ENCODE measurements at regions not wholly inside any gene's neighbourhood (a gene's known extent, or its start where the extent isn't known, plus 50 kb on each side); places are given as distances from the start of the nearest gene placed in this dataset.
"Not testable (repeated sequence)": the region's sequence is repeated elsewhere in the genome, so short reads cannot be mapped to it uniquely, and the experiment has no call there.

DNA sequence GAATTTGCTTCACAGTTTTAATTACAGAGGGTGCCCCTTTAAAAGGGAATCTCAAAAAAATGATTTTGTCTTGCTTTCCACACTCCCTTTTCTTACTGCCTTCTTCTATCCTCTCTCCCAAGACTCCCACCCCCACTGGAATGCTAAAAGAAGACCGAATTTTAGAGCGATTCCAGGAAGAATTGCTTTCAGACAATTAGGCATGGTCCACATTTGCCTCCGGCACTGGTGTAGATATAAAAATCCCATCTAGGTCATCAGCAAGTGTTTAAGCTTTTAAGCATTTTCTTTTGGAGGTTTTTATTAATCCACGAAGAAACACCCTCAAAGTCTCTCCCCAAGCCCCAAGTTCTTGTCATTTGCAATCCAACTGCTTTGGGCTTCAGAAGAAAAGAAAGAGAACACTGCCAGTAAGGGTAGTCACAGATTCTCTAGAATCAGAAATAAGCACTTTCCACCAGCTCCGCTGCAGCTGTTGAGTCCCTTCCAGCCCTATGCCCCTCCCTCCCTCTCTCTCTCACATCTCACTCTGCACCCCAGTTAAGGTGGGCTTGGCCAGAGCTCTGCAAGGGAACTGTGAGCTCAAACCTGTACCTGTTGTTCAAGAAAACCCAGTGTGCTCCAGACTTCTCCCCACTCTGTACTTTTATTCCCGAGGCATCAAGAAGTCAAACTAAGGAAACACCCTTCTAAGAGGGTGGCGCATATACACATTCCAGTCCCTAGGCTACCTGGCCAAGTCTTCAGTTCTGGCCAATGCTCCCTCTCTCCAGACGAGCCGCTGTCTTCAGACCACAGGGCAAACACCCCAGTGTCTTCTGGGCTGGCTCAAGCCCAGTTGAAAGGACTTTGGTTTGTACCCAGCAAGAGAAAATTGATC, 170.2 kb downstream of the RGS9 start:
- Mint-ChIP-seq H3K9me3 (peaks cover 22% of the 10 kb centered on the region), H3K4me3 (no peak overlapping the region), H3K36me3 (ENCODE audit: low read depth) (no peaks in the 10 kb centered on the region), H3K4me1 (peaks cover 14% of the 10 kb centered on the region), H3K27me3 (ENCODE audit: insufficient read depth) (peaks cover 3% of the 10 kb centered on the region), H3K27ac (no peak overlapping the region)
- TF ChIP-seq, protein P1, sequence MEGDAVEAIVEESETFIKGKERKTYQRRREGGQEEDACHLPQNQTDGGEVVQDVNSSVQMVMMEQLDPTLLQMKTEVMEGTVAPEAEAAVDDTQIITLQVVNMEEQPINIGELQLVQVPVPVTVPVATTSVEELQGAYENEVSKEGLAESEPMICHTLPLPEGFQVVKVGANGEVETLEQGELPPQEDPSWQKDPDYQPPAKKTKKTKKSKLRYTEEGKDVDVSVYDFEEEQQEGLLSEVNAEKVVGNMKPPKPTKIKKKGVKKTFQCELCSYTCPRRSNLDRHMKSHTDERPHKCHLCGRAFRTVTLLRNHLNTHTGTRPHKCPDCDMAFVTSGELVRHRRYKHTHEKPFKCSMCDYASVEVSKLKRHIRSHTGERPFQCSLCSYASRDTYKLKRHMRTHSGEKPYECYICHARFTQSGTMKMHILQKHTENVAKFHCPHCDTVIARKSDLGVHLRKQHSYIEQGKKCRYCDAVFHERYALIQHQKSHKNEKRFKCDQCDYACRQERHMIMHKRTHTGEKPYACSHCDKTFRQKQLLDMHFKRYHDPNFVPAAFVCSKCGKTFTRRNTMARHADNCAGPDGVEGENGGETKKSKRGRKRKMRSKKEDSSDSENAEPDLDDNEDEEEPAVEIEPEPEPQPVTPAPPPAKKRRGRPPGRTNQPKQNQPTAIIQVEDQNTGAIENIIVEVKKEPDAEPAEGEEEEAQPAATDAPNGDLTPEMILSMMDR (conservative IDR thresholded peaks at IDR 0.05), result peak; percentile 46
- no peaks in the 10 kb centered on the region for H3K36me3 ChIP-seq (ENCODE audit: control insufficient read depth, insufficient read depth, low read length)
- no peak overlapping the region for H3K27ac ChIP-seq (ENCODE audit: low read depth, low read length)
- H3K9me3 ChIP-seq (ENCODE audit: control insufficient read depth, low read length), result no peaks in the 10 kb centered on the region
- DNase-seq, result no peak
- H3K27me3 ChIP-seq (ENCODE audit: control insufficient read depth, insufficient read depth, low read length, poor library complexity, severe bottlenecking), result no peaks in the 10 kb centered on the region
- no peak overlapping the region for H3K4me3 ChIP-seq (ENCODE audit: low read length)
- no peak overlapping the region for H3K9ac ChIP-seq (ENCODE audit: extremely low read depth, low read length, poor library complexity, severe bottlenecking)
- WGBS, 2 experiments (ENCODE audit: insufficient coverage in 1 of 2, insufficient read length in 1 of 2), result 84 to 90% methylated on average over 5 to 9 of the region's 9 CpGs
- H3K4me1 ChIP-seq (ENCODE audit: control insufficient read depth, insufficient read depth, low read length), result no peaks in the 10 kb centered on the region

DNA sequence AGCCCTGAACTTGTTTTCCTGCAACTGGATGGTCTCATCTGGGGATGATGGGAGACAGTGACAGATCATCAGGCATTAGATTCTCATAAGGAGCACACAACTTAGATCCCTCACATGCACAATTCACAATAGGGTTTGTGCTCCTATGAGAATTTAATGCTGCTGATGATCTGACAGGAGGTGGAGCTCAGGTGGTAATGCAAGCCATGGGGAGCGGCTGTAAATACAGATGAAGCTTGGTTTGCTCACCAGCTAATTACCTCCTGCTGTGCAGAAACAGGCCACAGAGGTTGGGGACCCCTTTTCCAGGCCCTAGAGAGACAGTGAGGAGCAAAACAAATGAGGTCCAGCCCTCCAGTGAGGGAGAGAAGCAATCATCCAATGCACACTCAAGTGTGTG, 168.6 kb downstream of the RGS9 start:
- peaks cover 22% of the 10 kb centered on the region for H3K9me3 Mint-ChIP-seq
- no peak for DNase-seq
- H3K27ac Mint-ChIP-seq, result no peak overlapping the region
- Histone ChIP-seq H3K36me3 (ENCODE audit: control insufficient read depth, insufficient read depth, low read length) (no peaks in the 10 kb centered on the region), H3K4me3 (ENCODE audit: low read length) (no peak overlapping the region), H3K9ac (ENCODE audit: extremely low read depth, low read length, poor library complexity, severe bottlenecking) (no peak overlapping the region), H3K9me3 (ENCODE audit: control insufficient read depth, low read length) (no peaks in the 10 kb centered on the region), H3K27me3 (ENCODE audit: control insufficient read depth, insufficient read depth, low read length, poor library complexity, severe bottlenecking) (no peaks in the 10 kb centered on the region), H3K4me1 (ENCODE audit: control insufficient read depth, insufficient read depth, low read length) (no peaks in the 10 kb centered on the region), H3K27ac (ENCODE audit: low read depth, low read length) (no peak overlapping the region)
- TF ChIP-seq, protein P1 (conservative IDR thresholded peaks at IDR 0.05), result no peak
- H3K27me3 Mint-ChIP-seq (ENCODE audit: insufficient read depth), result peaks cover 2% of the 10 kb centered on the region
- 96% methylated on average over 1 of the region's 1 CpG; no CpG with 5 or more reads in 1 of the 2 experiments for WGBS, 2 experiments (ENCODE audit: insufficient coverage in 1 of 2, insufficient read length in 1 of 2)
- no peaks in the 10 kb centered on the region for H3K36me3 Mint-ChIP-seq (ENCODE audit: low read depth)
- no peak overlapping the region for H3K4me3 Mint-ChIP-seq
- peaks cover 2% of the 10 kb centered on the region for H3K4me1 Mint-ChIP-seq

DNA sequence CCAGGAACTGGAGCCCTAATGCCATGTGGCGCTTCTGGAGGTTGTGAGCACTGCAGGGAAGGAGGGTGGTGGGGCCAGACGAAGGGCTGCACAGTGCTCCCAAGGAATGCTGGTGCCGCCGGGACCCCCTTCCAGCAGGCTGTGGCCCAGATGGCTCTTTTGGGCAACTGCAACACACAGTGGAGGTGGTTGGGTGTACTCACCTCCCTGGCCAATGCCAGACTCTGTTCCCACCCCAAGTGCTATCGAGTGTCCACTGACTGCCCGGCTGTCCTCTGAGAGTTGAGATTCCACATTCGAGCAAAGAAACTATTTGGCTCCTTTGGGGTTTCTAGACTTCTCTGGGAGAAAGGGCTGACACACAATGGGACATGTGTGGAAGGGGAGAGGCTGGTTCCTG, 167.9 kb downstream of the RGS9 start:
- no peak overlapping the region for H3K9ac ChIP-seq (ENCODE audit: extremely low read depth, low read length, poor library complexity, severe bottlenecking)
- H3K9me3 Mint-ChIP-seq, result peaks cover 22% of the 10 kb centered on the region
- no peak for DNase-seq
- no peaks in the 10 kb centered on the region for H3K9me3 ChIP-seq (ENCODE audit: control insufficient read depth, low read length)
- no peaks in the 10 kb centered on the region for H3K36me3 Mint-ChIP-seq (ENCODE audit: low read depth)
- no peak overlapping the region for H3K4me3 ChIP-seq (ENCODE audit: low read length)
- H3K4me3 Mint-ChIP-seq, result no peak overlapping the region
- H3K36me3 ChIP-seq (ENCODE audit: control insufficient read depth, insufficient read depth, low read length), result no peaks in the 10 kb centered on the region
- TF ChIP-seq, protein P1 (conservative IDR thresholded peaks at IDR 0.05), result no peak
- H3K27me3 ChIP-seq (ENCODE audit: control insufficient read depth, insufficient read depth, low read length, poor library complexity, severe bottlenecking), result no peaks in the 10 kb centered on the region
- no peak overlapping the region for H3K27ac Mint-ChIP-seq
- no peaks in the 10 kb centered on the region for H3K4me1 ChIP-seq (ENCODE audit: control insufficient read depth, insufficient read depth, low read length)
- H3K27ac ChIP-seq (ENCODE audit: low read depth, low read length), result no peak overlapping the region
- WGBS, 2 experiments (ENCODE audit: insufficient coverage in 1 of 2, insufficient read length in 1 of 2), result 94% methylated on average over 3 to 7 of the region's 7 CpGs
- peaks cover 2% of the 10 kb centered on the region for H3K27me3 Mint-ChIP-seq (ENCODE audit: insufficient read depth)
- no peaks in the 10 kb centered on the region for H3K4me1 Mint-ChIP-seq

DNA sequence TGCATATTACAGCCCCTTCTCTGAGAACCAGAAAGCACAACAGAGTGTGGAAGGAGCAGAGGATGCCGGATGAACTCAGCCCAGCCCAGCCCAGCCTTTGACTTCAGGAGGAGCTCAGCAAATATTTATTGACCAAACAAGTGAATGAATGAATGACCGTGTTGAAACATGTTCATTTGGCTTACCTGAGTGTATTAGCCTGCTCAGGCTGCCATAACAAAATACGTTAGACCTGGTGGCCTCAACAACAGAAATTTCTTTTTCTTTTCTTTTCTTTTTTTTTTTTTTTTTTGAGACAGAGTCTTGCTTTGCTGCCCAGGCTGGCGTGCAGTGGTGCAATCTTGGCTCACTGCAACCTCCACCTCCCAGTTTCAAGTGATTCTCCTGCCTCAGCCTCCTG, 164.7 kb downstream of the RGS9 start:
- not testable (repeated sequence) for H3K9ac ChIP-seq (ENCODE audit: extremely low read depth, low read length, poor library complexity, severe bottlenecking); H3K4me1 Mint-ChIP-seq; H3K27me3 Mint-ChIP-seq (ENCODE audit: insufficient read depth); H3K4me3 ChIP-seq (ENCODE audit: low read length); H3K27me3 ChIP-seq (ENCODE audit: control insufficient read depth, insufficient read depth, low read length, poor library complexity, severe bottlenecking); H3K9me3 ChIP-seq (ENCODE audit: control insufficient read depth, low read length); H3K27ac Mint-ChIP-seq; H3K27ac ChIP-seq (ENCODE audit: low read depth, low read length); H3K36me3 ChIP-seq (ENCODE audit: control insufficient read depth, insufficient read depth, low read length); H3K36me3 Mint-ChIP-seq (ENCODE audit: low read depth); H3K4me1 ChIP-seq (ENCODE audit: control insufficient read depth, insufficient read depth, low read length); H3K4me3 Mint-ChIP-seq; DNase-seq
- H3K9me3 Mint-ChIP-seq, result peaks cover 22% of the 10 kb centered on the region
- 95% methylated on average over 3 to 4 of the region's 4 CpGs for WGBS, 2 experiments (ENCODE audit: insufficient coverage in 1 of 2, insufficient read length in 1 of 2)

All from endodermal cell (in vitro differentiated cells).